Mesenchymal stem cell (in vitro differentiated cells and primary cell): ENCODE measurements at regions not wholly inside any gene's neighbourhood (a gene's known extent, or its start where the extent isn't known, plus 50 kb on each side); places are given as distances from the start of the nearest gene placed in this dataset.

ENCODE experiments used
- DNase-seq: peaks from one replicate; pipeline ENCODE4 v3.0.0-alpha.2; 2013
- H2AFZ ChIP-seq: one replicate; pipeline ENCODE4 v1.6.1; 2013; ENCODE audit warnings: low read depth, mild to moderate bottlenecking, control low read depth, inconsistent platforms, low read length, moderate library complexity
- H2AK5ac ChIP-seq: 2 replicates; pipeline ENCODE4 v1.6.1; 2013; ENCODE audit warnings: low read length, moderate library complexity, mild to moderate bottlenecking, inconsistent platforms; ENCODE audit not compliant: severe bottlenecking
- H2BK120ac ChIP-seq: one replicate; pipeline ENCODE4 v1.6.1; 2013; ENCODE audit warnings: low read depth, mild to moderate bottlenecking, inconsistent platforms, low read length, moderate library complexity
- H2BK12ac ChIP-seq, 2 experiments: one replicate each; pipeline ENCODE4 v1.6.1; 2013; ENCODE audit warnings: inconsistent platforms in 2 of 2, low read length in 2 of 2, mild to moderate bottlenecking in 2 of 2, moderate library complexity in 2 of 2, control low read depth in 1 of 2
- H2BK15ac ChIP-seq: one replicate; pipeline ENCODE4 v1.6.1; 2013; ENCODE audit warnings: mild to moderate bottlenecking, low read depth, inconsistent platforms; ENCODE audit not compliant: poor library complexity, severe bottlenecking
- H2BK5ac ChIP-seq: 2 replicates; pipeline ENCODE4 v1.6.1; 2013; ENCODE audit warnings: low read depth, mild to moderate bottlenecking, low read length, control low read depth, inconsistent platforms; ENCODE audit not compliant: poor library complexity, severe bottlenecking
- H3K14ac ChIP-seq, 2 experiments: one replicate each; pipeline ENCODE4 v1.6.1; 2013; ENCODE audit warnings: inconsistent platforms in 2 of 2, low read length in 2 of 2, control low read depth in 1 of 2, mild to moderate bottlenecking in 1 of 2, moderate library complexity in 1 of 2
- H3K18ac ChIP-seq, 2 experiments: one replicate each; pipeline ENCODE4 v1.6.1; 2013; ENCODE audit warnings: inconsistent platforms in 2 of 2, low read length in 2 of 2, control low read depth in 1 of 2, low read depth in 1 of 2, mild to moderate bottlenecking in 1 of 2
- H3K23ac ChIP-seq, 2 experiments: one replicate each; pipeline ENCODE4 v1.6.1; 2013; ENCODE audit warnings: inconsistent platforms in 2 of 2, low read length in 2 of 2, mild to moderate bottlenecking in 2 of 2, moderate library complexity in 2 of 2, control low read depth in 1 of 2
- H3K27ac ChIP-seq: 2 replicates; pipeline ENCODE4 v1.5.1; 2013; ENCODE audit warnings: mild to moderate bottlenecking, moderate library complexity, low read length, control low read depth, inconsistent platforms; ENCODE audit not compliant: poor library complexity, severe bottlenecking
- H3K27me3 ChIP-seq, 2 experiments: 2 replicates each; pipeline versions ENCODE4 v1.6.1 to v1.7.0; 2013; ENCODE audit warnings: low read length in 2 of 2, mild to moderate bottlenecking in 2 of 2, moderate library complexity in 2 of 2, control low read depth in 1 of 2, inconsistent platforms in 1 of 2; ENCODE audit not compliant: control insufficient read depth in 1 of 2, insufficient read depth in 1 of 2
- H3K36me3 ChIP-seq, 2 experiments: 2 replicates each; pipeline versions ENCODE4 v1.6.1 to v1.7.0; 2013; ENCODE audit warnings: low read length in 2 of 2, control low read depth in 1 of 2, inconsistent platforms in 1 of 2, low read depth in 1 of 2, mild to moderate bottlenecking in 1 of 2; ENCODE audit not compliant: insufficient read depth in 2 of 2, control insufficient read depth in 1 of 2
- H3K4ac ChIP-seq, 2 experiments: one replicate each; pipeline ENCODE4 v1.6.1; 2013; ENCODE audit warnings: inconsistent platforms in 2 of 2, low read length in 2 of 2, mild to moderate bottlenecking in 2 of 2, moderate library complexity in 2 of 2, control low read depth in 1 of 2, low read depth in 1 of 2
- H3K4me1 ChIP-seq: 2 replicates; pipeline ENCODE4 v1.6.1; 2013; ENCODE audit warnings: low read depth, low read length, control low read depth; ENCODE audit not compliant: control insufficient read depth, insufficient read depth
- H3K4me2 ChIP-seq: 2 replicates; pipeline ENCODE4 v1.6.1; 2013; ENCODE audit warnings: low read length, mild to moderate bottlenecking, inconsistent platforms; ENCODE audit not compliant: poor library complexity, severe bottlenecking
- H3K4me3 ChIP-seq, 2 experiments: 2 replicates each; pipeline versions ENCODE4 v1.5.1 to v1.7.0; 2013; ENCODE audit warnings: low read length in 2 of 2, mild to moderate bottlenecking in 2 of 2, control low read depth in 1 of 2, low read depth in 1 of 2; ENCODE audit not compliant: insufficient read depth in 1 of 2
- H3K79me1 ChIP-seq: replicated peaks from 2 replicates; pipeline ENCODE4 v1.6.1; 2013; ENCODE audit warnings: mild to moderate bottlenecking, control low read depth, low read length, inconsistent platforms; ENCODE audit not compliant: poor library complexity, severe bottlenecking
- H3K9ac ChIP-seq: 2 replicates; pipeline ENCODE4 v1.7.0; 2013; ENCODE audit warnings: mild to moderate bottlenecking, low read length, moderate library complexity
- H3K9me3 ChIP-seq: 2 replicates; pipeline ENCODE4 v1.7.0; 2013; ENCODE audit warnings: mild to moderate bottlenecking, low read length; ENCODE audit not compliant: control insufficient read depth
- H4K8ac ChIP-seq: one replicate; pipeline ENCODE4 v1.6.1; 2013; ENCODE audit warnings: inconsistent platforms, mild to moderate bottlenecking, low read length, moderate library complexity
- H4K91ac ChIP-seq: one replicate; pipeline ENCODE4 v1.6.1; 2013; ENCODE audit warnings: mild to moderate bottlenecking, low read length, inconsistent platforms
- WGBS: methylation state at CpG from one replicate; pipeline ENCODE4 v1.1.7; 2013; ENCODE audit warnings: mixed read lengths; 5-methylcytosine and 5-hydroxymethylcytosine counted together

DNA sequence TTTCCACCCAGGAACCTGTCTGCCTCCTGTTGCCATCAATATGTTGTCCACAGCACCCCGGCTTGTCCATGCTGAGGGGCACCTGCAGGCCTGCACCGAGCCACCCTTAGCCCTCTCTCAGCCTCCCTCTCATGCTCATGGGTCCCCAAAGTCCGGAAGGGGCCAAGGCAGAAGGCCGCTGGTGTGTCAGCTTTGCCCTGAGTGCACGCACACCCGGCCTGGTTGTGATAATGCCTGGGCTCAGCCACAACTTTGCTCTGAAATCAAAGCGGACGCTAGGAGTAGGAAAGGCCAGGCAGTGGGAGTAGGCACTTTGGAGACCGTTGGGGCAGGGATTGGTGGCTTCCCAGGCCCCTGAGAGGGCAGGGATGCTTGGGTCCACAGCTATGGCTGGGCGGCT, 201.8 kb upstream of the NUDT12 start:
- H3K23ac ChIP-seq = no peak overlapping the region
- no peaks in the 10 kb centered on the region for H3K4me1 ChIP-seq
- no peak overlapping the region for H3K18ac ChIP-seq
- no peaks in the 10 kb centered on the region for H3K27me3 ChIP-seq
- H2BK5ac ChIP-seq = no peak overlapping the region
- no peaks in the 10 kb centered on the region for H3K9me3 ChIP-seq
- H3K4me2 ChIP-seq = no peak overlapping the region
- 89% methylated on average over 10 of the region's 10 CpGs for WGBS
- no peak overlapping the region for H2BK120ac ChIP-seq
- H3K4ac ChIP-seq = no peak overlapping the region
- no peak overlapping the region for H4K8ac ChIP-seq
- H2AK5ac ChIP-seq = no peak overlapping the region
- no peaks in the 10 kb centered on the region for H3K79me1 ChIP-seq
- no peak overlapping the region for H4K91ac ChIP-seq
- no peak overlapping the region for H2BK12ac ChIP-seq
- H2AFZ ChIP-seq = no peak overlapping the region
- H3K9ac ChIP-seq = no peak overlapping the region
- DNase-seq = no peak
- no peak overlapping the region for H2BK15ac ChIP-seq
- H3K36me3 ChIP-seq = no peaks in the 10 kb centered on the region
- H3K27ac ChIP-seq = no peak overlapping the region
- H3K14ac ChIP-seq = no peak overlapping the region
- no peak overlapping the region for H3K4me3 ChIP-seq

DNA sequence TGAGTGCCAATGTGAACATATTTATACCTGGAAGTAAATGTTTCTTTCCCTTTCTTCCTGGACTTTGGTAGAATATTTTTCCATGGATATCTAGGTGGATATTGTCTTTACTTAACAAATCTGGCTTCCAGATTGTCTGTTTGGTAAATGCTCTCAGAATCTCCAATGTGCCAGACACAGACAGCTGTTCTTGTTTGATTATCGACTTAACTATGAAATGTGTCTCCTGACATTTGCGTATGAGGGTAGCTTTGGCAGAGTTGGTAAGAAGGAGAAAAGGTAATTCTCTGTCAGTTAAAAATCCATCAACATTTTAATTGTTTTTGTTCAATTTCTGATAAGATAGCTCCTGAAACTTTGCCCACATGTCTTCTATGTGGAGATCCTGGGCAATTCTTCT, 196.4 kb upstream of the NUDT12 start:
- Histone ChIP-seq H3K14ac (no peak overlapping the region), H2BK5ac (no peak overlapping the region), H3K79me1 (no peaks in the 10 kb centered on the region), H4K8ac (no peak overlapping the region), H3K27me3 (no peaks in the 10 kb centered on the region), H3K4me1 (no peaks in the 10 kb centered on the region), H2BK15ac (no peak overlapping the region), H3K4ac (no peak overlapping the region), H2AFZ (no peak overlapping the region), H4K91ac (no peak overlapping the region), H3K36me3 (no peaks in the 10 kb centered on the region), H2BK120ac (no peak overlapping the region), H3K18ac (no peak overlapping the region), H2BK12ac (no peak overlapping the region), H3K4me3 (no peak overlapping the region), H3K4me2 (no peak overlapping the region), H2AK5ac (no peak overlapping the region), H3K9me3 (no peaks in the 10 kb centered on the region), H3K23ac (no peak overlapping the region), H3K9ac (no peak overlapping the region), H3K27ac (no peak overlapping the region)
- WGBS = 100% methylated on average over 1 of the region's 2 CpGs
- no peak for DNase-seq

DNA sequence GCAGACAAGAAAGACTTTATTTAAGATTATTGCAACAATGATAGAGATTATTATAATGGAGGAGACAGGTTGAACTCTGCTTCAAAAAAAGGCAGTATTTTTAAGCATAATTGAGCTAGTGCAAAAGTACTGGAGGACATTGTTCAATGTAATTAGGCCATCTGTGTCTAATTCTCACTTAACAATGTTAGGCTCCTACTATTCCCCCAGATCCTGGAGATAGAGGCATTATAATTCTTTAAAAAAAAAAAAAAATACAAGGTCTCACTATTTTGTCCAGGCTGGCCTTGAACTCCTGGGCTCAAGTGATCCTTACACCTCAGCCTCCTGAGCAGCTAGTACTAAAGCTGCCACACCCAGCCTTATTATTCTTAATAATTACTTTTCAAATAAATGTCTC, 193.4 kb upstream of the NUDT12 start:
- Histone ChIP-seq H2BK12ac (no peak overlapping the region), H2BK5ac (no peak overlapping the region), H3K4me2 (no peak overlapping the region), H4K91ac (no peak overlapping the region), H2BK15ac (no peak overlapping the region), H3K4me1 (no peaks in the 10 kb centered on the region), H3K27me3 (no peaks in the 10 kb centered on the region), H3K36me3 (no peaks in the 10 kb centered on the region), H3K4me3 (no peak overlapping the region), H3K18ac (no peak overlapping the region), H3K23ac (no peak overlapping the region), H3K79me1 (no peaks in the 10 kb centered on the region), H4K8ac (no peak overlapping the region), H3K14ac (no peak overlapping the region), H3K27ac (no peak overlapping the region), H3K9ac (no peak overlapping the region), H2AFZ (no peak overlapping the region), H2AK5ac (no peak overlapping the region), H3K4ac (no peak overlapping the region), H2BK120ac (no peak overlapping the region), H3K9me3 (no peaks in the 10 kb centered on the region)
- no peak for DNase-seq

DNA sequence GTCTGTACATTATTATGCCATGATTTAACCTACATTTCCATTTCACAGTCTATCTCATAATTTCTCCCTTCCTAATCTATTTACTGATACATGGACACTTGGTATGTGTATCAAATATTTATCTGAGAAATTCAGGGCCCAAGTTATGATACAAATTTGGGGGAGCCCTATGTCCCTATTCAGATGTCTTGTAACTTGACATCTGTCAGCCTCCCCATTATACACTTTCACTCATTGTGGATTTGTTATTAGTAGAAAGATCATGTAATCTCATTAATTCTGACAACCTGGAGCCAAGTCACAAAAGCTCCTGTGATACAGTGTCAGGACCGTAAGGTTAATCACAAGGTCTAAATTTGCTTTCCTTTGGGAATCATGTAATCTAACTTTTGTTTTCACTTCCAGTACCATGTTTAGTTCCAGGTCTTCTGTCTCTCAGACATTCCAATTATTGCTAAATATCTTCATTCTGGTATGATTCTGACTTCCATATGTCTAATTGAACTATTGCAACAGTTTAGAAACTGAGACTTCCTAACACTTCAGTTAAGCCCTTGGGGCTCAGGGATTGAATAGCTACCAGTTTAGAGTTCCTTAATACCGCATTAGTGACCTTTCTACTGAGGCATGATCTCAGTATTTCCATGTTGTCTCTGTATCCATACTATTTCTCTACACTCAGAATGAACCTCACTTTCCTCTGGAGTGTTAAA, 182.9 kb upstream of the NUDT12 start:
- H3K79me1 ChIP-seq = no peaks in the 10 kb centered on the region
- H4K8ac ChIP-seq = no peak overlapping the region
- no peak overlapping the region for H2BK12ac ChIP-seq
- H3K9me3 ChIP-seq = no peaks in the 10 kb centered on the region
- no peak overlapping the region for H3K9ac ChIP-seq
- no peak overlapping the region for H2BK5ac ChIP-seq
- H2BK15ac ChIP-seq = no peak overlapping the region
- no peak overlapping the region for H2AK5ac ChIP-seq
- H3K4me1 ChIP-seq = no peaks in the 10 kb centered on the region
- no peak overlapping the region for H3K4me3 ChIP-seq
- H2BK120ac ChIP-seq = no peak overlapping the region
- H3K4me2 ChIP-seq = no peak overlapping the region
- DNase-seq = no peak
- no peak overlapping the region for H3K18ac ChIP-seq
- no peak overlapping the region for H3K27ac ChIP-seq
- H3K4ac ChIP-seq = no peak overlapping the region
- no peak overlapping the region for H3K14ac ChIP-seq
- H3K23ac ChIP-seq = no peak overlapping the region
- H2AFZ ChIP-seq = no peak overlapping the region
- H3K36me3 ChIP-seq = no peaks in the 10 kb centered on the region
- H4K91ac ChIP-seq = no peak overlapping the region
- 100% methylated on average over 2 of the region's 2 CpGs for WGBS
- peaks cover 0 to 21% of the 10 kb centered on the region in 2 experiments for H3K27me3 ChIP-seq
